Activated CD4-positive, CD25-positive, alpha-beta regulatory T cell treated with anti-CD3 and anti-CD28 coated beads, Interleukin-2, amount 50 U/mL, for 16 hours (primary cell): ENCODE measurements at regions not wholly inside any gene's neighbourhood (a gene's known extent, or its start where the extent isn't known, plus 50 kb on each side); places are given as distances from the start of the nearest gene placed in this dataset.

ENCODE experiments used
- DNase-seq: peaks from one replicate; pipeline ENCODE4 v3.0.0-alpha.2; 2020; ENCODE audit warnings: low read depth, low spot score

- DNase-seq = no peak
These were observed 414.1 kb upstream of the MYT1L start for GRCh38 chr2:2744958-2745715.

GRCh38 chr2:2744107-2744506 lies 413.0 kb upstream of the MYT1L start:
- no peak for DNase-seq

- DNase-seq = no peak
These were observed 412.1 kb upstream of the MYT1L start for GRCh38 chr2:2743164-2743571.

- DNase-seq = no peak
These were observed 411.7 kb upstream of the MYT1L start for GRCh38 chr2:2742726-2743125.

GRCh38 chr2:2740238-2740775 lies 409.2 kb upstream of the MYT1L start:
- DNase-seq = no peak

GRCh38 chr2:2739231-2739795 lies 408.2 kb upstream of the MYT1L start:
- DNase-seq = no peak

- DNase-seq = no peak
These were observed 407.6 kb upstream of the MYT1L start for GRCh38 chr2:2738684-2739083.

GRCh38 chr2:2738276-2738675 lies 407.2 kb upstream of the MYT1L start:
- DNase-seq = no peak

GRCh38 chr2:2735041-2735440 lies 404.0 kb upstream of the MYT1L start:
- no peak for DNase-seq

GRCh38 chr2:2734308-2734707 lies 403.2 kb upstream of the MYT1L start:
- DNase-seq = no peak

GRCh38 chr2:2733818-2734217 lies 402.7 kb upstream of the MYT1L start:
- DNase-seq = no peak

GRCh38 chr2:2732331-2733119 lies 401.4 kb upstream of the MYT1L start:
- DNase-seq = no peak

- DNase-seq = no peak
These were observed 400.8 kb upstream of the MYT1L start for GRCh38 chr2:2731816-2732284.

- no peak for DNase-seq
These were observed 400.2 kb upstream of the MYT1L start for GRCh38 chr2:2731101-2731815.

GRCh38 chr2:2730301-2730833 lies 399.3 kb upstream of the MYT1L start:
- DNase-seq = no peak

GRCh38 chr2:2729246-2729645 lies 398.2 kb upstream of the MYT1L start:
- no peak for DNase-seq

GRCh38 chr2:2728635-2729034 lies 397.6 kb upstream of the MYT1L start:
- DNase-seq = no peak

GRCh38 chr2:2727876-2728511 lies 396.9 kb upstream of the MYT1L start:
- DNase-seq = no peak

GRCh38 chr2:2726163-2726562 lies 395.1 kb upstream of the MYT1L start:
- no peak for DNase-seq

- no peak for DNase-seq
These were observed 392.0 kb upstream of the MYT1L start for GRCh38 chr2:2723064-2723463.

- no peak for DNase-seq
These were observed 390.3 kb upstream of the MYT1L start for GRCh38 chr2:2721296-2721835.
